Kidney capillary endothelial cell (primary cell): ENCODE measurements at regions not wholly inside any gene's neighbourhood (a gene's known extent, or its start where the extent isn't known, plus 50 kb on each side); places are given as distances from the start of the nearest gene placed in this dataset.

Experiments
- DNase-seq: peaks from one replicate; pipeline ENCODE4 v3.0.0-alpha.2; 2018; ENCODE audit warnings: low spot score

GRCh38 chr4:17112292-17112659 is 213.8 kb upstream of the LDB2 start:
- peak; percentile 16 for DNase-seq

GRCh38 chr4:17109126-17109525 is 210.7 kb upstream of the LDB2 start:
- DNase-seq, result no peak

- DNase-seq, result no peak
These were observed 204.8 kb upstream of the LDB2 start for GRCh38 chr4:17103231-17103630.

GRCh38 chr4:17098996-17099395 is 200.6 kb upstream of the LDB2 start:
- no peak for DNase-seq

GRCh38 chr4:17098401-17098800 is 200.0 kb upstream of the LDB2 start:
- DNase-seq, result no peak

- DNase-seq, result no peak
These were observed 198.9 kb upstream of the LDB2 start for GRCh38 chr4:17097362-17097761.

GRCh38 chr4:17096692-17097091 is 198.2 kb upstream of the LDB2 start:
- no peak for DNase-seq

GRCh38 chr4:17095771-17096170 is 197.3 kb upstream of the LDB2 start:
- DNase-seq, result no peak

- DNase-seq, result no peak
These were observed 196.4 kb upstream of the LDB2 start for GRCh38 chr4:17094876-17095210.

GRCh38 chr4:17094159-17094875 is 195.9 kb upstream of the LDB2 start:
- DNase-seq, result no peak

- no peak for DNase-seq
These were observed 195.0 kb upstream of the LDB2 start for GRCh38 chr4:17093481-17093880.

- no peak for DNase-seq
These were observed 194.4 kb upstream of the LDB2 start for GRCh38 chr4:17092736-17093437.

- DNase-seq, result no peak
These were observed 192.7 kb upstream of the LDB2 start for GRCh38 chr4:17091104-17091503.

- DNase-seq, result no peak
These were observed 191.6 kb upstream of the LDB2 start for GRCh38 chr4:17090063-17090462.

- DNase-seq, result no peak
These were observed 187.0 kb upstream of the LDB2 start for GRCh38 chr4:17085416-17085815.

GRCh38 chr4:17082186-17082585 is 183.7 kb upstream of the LDB2 start:
- no peak for DNase-seq

- DNase-seq, result no peak
These were observed 182.7 kb upstream of the LDB2 start for GRCh38 chr4:17081179-17081578.

- no peak for DNase-seq
These were observed 178.7 kb upstream of the LDB2 start for GRCh38 chr4:17077105-17077504.

- DNase-seq, result no peak
These were observed 174.0 kb upstream of the LDB2 start for GRCh38 chr4:17072483-17072882.

- no peak for DNase-seq
These were observed 170.4 kb upstream of the LDB2 start for GRCh38 chr4:17068891-17069290.

- DNase-seq, result no peak
These were observed 169.9 kb upstream of the LDB2 start for GRCh38 chr4:17068392-17068791.

GRCh38 chr4:17066972-17067371 is 168.5 kb upstream of the LDB2 start:
- peak; percentile 35 for DNase-seq

GRCh38 chr4:17066236-17066635 is 167.8 kb upstream of the LDB2 start:
- peak; percentile 19 for DNase-seq

GRCh38 chr4:17065821-17066220 is 167.4 kb upstream of the LDB2 start:
- DNase-seq, result no peak
